HG03469 (cell line): ENCODE measurements at regions not wholly inside any gene's neighbourhood (a gene's known extent, or its start where the extent isn't known, plus 50 kb on each side); places are given as distances from the start of the nearest gene placed in this dataset.

Source experiments
- ATAC-seq: cut with Tn5 transposase; IDR thresholded peaks from one replicate; pipeline ENCODE4 v1.9.1; 2021; ENCODE audit warnings: mild to moderate bottlenecking, moderate library complexity, moderate number of reproducible peaks; ENCODE audit not compliant: unreplicated experiment

- ATAC-seq, result no peak
Measured at GRCh38 chr9:89655990-89656657, 51.3 kb downstream of the GADD45G start.

DNA sequence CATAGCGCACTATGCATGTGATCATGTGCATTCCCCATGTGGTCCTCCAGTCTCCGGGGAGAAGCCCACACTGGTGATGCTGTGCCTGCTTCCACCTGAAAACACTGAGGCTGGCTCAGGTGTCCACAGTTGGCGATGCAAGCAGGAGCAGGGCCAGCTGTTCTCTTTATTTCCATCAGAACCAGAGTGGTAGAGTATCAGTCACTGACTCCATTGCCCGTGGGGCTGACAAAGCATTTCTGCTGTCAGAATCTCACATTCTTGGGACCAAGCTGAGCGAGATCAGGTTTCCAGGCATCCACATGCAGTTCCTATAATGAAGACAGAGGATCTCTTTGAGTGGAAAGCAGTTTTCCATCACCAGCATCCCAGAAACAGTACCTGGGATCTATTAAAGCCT, 52.5 kb downstream of the GADD45G start:
- no peak for ATAC-seq

- ATAC-seq, result no peak
Measured at GRCh38 chr9:89657765-89658164, 53.0 kb downstream of the GADD45G start.

- ATAC-seq, result no peak
Measured at GRCh38 chr9:89658401-89658800, 53.6 kb downstream of the GADD45G start.

GRCh38 chr9:89658931-89659330, 54.1 kb downstream of the GADD45G start:
- ATAC-seq, result no peak

DNA sequence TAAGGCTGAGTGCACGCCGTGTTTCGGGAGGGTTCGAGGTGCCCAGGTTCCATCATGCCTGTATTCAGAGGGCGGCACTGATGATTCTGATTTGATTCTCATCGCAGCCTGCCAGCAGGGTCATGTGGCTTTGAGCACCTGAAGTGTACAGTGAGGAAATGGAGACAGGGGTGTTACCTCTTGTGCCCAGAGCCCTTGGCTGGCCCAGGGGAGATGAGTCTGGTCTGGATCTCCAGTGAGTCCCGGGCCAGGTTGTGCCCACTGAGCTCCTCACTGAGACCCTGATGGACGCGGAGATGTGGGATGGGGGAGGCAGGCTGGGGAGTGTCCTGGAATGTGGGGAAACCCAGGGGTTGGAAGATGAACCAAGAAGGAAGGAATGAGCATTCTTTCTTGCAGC, 54.7 kb downstream of the GADD45G start:
- ATAC-seq, result no peak

GRCh38 chr9:89659891-89660685, 55.3 kb downstream of the GADD45G start:
- no peak for ATAC-seq

DNA sequence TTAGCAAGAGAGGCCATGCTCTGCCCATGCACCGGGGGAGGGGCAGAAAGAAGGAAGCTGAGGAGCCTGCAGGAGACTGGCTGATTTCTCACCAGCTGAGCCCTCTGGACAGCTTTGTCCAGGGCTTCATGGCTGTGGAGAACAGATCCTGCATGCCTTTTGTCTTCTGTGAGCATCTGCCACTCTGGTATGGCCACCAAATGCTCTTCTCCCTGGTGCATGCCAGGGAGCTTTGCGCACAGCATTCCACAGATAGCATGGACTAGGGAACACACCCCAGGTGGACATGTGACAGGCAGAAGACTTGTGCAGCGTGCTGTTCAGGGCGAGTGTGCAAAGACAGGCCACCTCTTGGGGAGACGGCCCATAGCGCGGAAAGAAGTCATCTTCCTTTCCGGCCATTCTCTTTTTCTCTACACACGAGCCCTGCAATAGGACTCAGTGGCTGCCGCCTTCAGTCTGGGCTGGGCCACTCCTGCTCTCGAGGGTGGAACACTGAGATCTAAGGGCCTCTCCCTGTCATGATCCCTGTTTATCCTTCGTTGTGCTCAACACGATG, 56.7 kb downstream of the GADD45G start:
- no peak for ATAC-seq

GRCh38 chr9:89661956-89662717, 57.3 kb downstream of the GADD45G start:
- ATAC-seq, result no peak

GRCh38 chr9:89662718-89663613, 58.2 kb downstream of the GADD45G start:
- no peak for ATAC-seq

GRCh38 chr9:89663614-89663970, 58.8 kb downstream of the GADD45G start:
- no peak for ATAC-seq

DNA sequence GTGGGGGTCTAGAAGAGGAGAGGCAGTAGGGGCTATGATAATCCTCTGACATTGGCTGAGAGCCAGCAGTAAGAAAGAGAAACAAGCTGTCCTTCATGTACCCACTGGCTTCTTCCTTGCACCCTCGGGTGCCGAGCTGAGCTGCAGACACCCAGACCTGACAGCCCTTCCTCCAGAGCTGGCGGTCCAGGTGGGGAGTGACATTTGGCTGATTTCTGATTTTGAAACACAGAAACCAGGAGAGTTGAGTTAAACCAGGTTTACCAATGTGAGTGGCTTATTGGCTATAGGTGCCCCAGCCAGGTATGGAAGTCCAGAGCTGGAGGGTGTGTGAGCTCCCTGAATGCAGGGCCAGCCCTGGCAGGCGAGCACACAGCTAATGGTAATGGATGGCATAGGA, 59.2 kb downstream of the GADD45G start:
- no peak for ATAC-seq

DNA sequence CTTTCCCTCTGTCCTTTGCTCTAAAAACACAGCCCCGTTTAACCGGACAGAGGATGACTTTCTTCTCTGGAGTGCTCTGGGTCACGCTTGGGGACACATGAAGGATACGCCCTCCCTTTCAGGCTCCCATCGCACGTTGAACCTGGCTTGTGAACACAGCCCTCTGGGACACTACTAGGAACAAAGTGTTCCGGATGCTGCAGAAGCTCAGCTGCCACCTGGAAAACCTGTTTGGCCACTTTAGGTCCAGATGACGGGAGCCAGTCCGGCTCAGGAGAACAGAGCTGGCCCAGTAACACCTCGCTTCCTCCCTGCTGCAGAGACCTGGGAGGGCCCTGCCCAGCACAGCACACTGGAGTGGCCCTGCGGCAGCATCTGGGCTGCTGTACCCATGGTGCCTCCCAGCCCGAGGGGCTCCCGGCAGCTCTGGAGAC, 60.1 kb downstream of the GADD45G start:
- no peak for ATAC-seq

GRCh38 chr9:89666364-89666763, 61.6 kb downstream of the GADD45G start:
- no peak for ATAC-seq

DNA sequence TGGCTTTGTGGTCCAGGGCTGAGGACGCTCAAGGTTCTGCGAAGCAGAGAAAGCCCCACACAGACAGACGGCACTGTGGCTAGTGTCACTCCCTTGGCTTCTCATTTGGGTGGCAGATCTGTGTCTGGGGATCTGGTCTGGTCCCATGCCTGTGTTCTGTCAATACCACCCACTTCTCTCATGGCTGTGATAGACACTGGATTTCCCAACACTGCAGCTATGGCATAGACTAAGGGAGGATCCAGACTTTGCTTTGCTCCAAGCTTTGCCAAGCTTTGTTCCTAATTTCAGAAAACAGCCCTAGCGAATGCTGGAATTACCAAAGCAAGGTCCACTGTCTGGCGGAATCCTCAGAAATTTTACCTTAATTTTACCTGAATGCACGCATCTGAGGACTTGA, 62.1 kb downstream of the GADD45G start:
- no peak for ATAC-seq

GRCh38 chr9:89667726-89668125, 62.9 kb downstream of the GADD45G start:
- ATAC-seq, result no peak

GRCh38 chr9:89668216-89668865, 63.5 kb downstream of the GADD45G start:
- no peak for ATAC-seq

GRCh38 chr9:89668866-89669246, 64.0 kb downstream of the GADD45G start:
- no peak for ATAC-seq

DNA sequence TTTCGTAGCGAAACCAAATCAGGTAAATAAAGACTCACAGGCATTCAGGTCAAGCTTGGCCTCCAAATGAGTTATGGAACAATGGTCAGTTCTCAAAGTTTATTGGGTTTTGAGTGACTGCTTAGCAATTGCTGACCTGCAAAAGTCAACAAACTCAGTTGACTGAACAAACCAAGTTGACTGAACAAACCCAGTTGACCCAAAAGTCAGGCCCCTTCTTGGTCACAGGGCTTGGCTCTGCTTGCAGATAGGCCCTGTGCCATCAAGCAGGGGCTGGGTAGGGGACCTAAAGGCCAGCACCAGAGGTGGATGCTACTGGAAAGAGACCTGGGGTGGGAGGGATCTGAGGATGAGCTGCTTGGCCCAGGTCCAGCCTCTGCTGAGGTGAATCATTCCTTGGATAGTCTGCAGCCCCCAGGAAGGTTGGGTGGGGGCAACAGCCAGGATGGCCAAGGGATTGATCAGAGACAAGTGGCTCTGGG, 64.6 kb downstream of the GADD45G start:
- ATAC-seq, result no peak

GRCh38 chr9:89670114-89670513, 65.3 kb downstream of the GADD45G start:
- no peak for ATAC-seq
